ENCODE measurements at regions not wholly inside any gene's neighbourhood (a gene's known extent, or its start where the extent isn't known, plus 50 kb on each side); places are given as distances from the start of the nearest gene placed in this dataset.

GRCh38 chr3:99114565-99115291, 213.2 kb upstream of the DCBLD2 start:
- Histone ChIP-seq H3K4me3 (ENCODE audit: low read length) (no peak overlapping the region), H3K27ac (ENCODE audit: low read depth in 1 of 2, low read length in 2 of 2) (no peak overlapping the region), H3K27me3 (ENCODE audit: control insufficient read depth in 1 of 2, insufficient read depth in 2 of 2, low read length in 2 of 2) (no peaks in the 10 kb centered on the region), H3K9me3 (ENCODE audit: control insufficient read depth in 1 of 2, insufficient read depth in 1 of 2, low read length in 2 of 2) (peaks cover 0 to 3% of the 10 kb centered on the region in 2 experiments), H3K36me3 (ENCODE audit: insufficient read depth, low read length) (no peaks in the 10 kb centered on the region), H3K4me1 (ENCODE audit: insufficient read depth, low read length) (no peaks in the 10 kb centered on the region)
- no peaks in the 10 kb centered on the region for H3K4me1 Mint-ChIP-seq (ENCODE audit: low read depth)
- no peak overlapping the region for H3K27ac Mint-ChIP-seq
- H3K27me3 Mint-ChIP-seq, result no peaks in the 10 kb centered on the region
- intact Hi-C loops (cut with DNase I, micrococcal nuclease), result no loop called here
- CTCF ChIA-PET, result no interaction called here
- H3K4me3 Mint-ChIP-seq, result no peak overlapping the region
- DNase-seq (no peak), ATAC-seq (ENCODE audit: poor library complexity) (no peak)
- no peak for TF ChIP-seq CTCF (IDR thresholded peaks at IDR 0.05)
- POLR2A ChIA-PET, result no interaction called here
- no peaks in the 10 kb centered on the region for H3K36me3 Mint-ChIP-seq (ENCODE audit: low read depth)
- peaks cover 2% of the 10 kb centered on the region for H3K9me3 Mint-ChIP-seq

DNA sequence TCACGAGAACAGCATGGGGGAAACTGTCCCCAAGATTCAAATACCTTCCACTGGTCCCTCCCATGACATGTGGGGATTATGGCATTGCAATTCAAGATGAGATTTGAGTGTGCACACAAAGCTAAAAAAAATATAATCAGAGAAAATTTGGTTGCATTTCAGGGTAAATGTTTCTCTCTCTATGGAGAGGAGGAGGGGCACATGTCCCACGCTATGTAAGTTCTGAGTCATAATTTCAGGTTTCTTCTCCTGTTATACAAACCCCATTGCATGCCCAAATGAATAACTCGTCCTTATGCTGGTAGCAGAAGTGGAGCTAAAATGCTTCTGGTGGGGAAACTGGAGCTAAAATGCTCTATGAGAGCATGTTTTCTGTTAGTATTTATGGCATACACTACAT, 209.7 kb upstream of the DCBLD2 start:
- Histone ChIP-seq H3K4me3 (ENCODE audit: low read length) (no peak overlapping the region), H3K9me3 (ENCODE audit: control insufficient read depth in 1 of 2, insufficient read depth in 1 of 2, low read length in 2 of 2) (peaks cover 0 to 3% of the 10 kb centered on the region in 2 experiments), H3K36me3 (ENCODE audit: insufficient read depth, low read length) (no peaks in the 10 kb centered on the region), H3K27ac (ENCODE audit: low read depth in 1 of 2, low read length in 2 of 2) (no peak overlapping the region), H3K4me1 (ENCODE audit: insufficient read depth, low read length) (no peaks in the 10 kb centered on the region), H3K27me3 (ENCODE audit: control insufficient read depth in 1 of 2, insufficient read depth in 2 of 2, low read length in 2 of 2) (no peaks in the 10 kb centered on the region)
- ATAC-seq (ENCODE audit: poor library complexity), result no peak
- intact Hi-C loops (cut with DNase I, micrococcal nuclease), result no loop called here
- ChIA-PET CTCF (no interaction called here), POLR2A (no interaction called here)
- Mint-ChIP-seq H3K27ac (no peak overlapping the region), H3K36me3 (ENCODE audit: low read depth) (no peaks in the 10 kb centered on the region), H3K4me3 (no peak overlapping the region), H3K4me1 (ENCODE audit: low read depth) (no peaks in the 10 kb centered on the region), H3K9me3 (no peaks in the 10 kb centered on the region), H3K27me3 (no peaks in the 10 kb centered on the region)
- no peak for DNase-seq
- no peak for TF ChIP-seq CTCF (IDR thresholded peaks at IDR 0.05)

DNA sequence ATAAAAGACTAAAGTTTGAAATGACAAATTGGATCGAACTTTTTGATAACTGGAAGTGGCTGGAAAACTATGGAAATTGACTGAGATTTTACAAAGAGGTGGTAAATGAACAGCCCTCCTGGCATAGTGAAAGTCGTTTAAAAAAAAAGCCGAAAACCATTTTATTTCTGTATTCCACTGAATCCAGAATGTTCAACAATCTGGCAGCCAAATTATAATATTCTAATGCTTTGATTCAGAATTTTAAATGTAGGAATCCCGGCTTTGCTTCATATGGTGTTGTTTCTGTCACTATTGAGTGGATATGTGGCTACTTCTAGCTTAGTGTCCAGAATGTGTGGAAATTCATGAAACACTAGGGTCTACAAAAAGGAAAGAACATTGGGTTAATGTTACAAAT, 208.9 kb upstream of the DCBLD2 start:
- no peak overlapping the region for H3K27ac Mint-ChIP-seq
- no peaks in the 10 kb centered on the region for H3K27me3 ChIP-seq (ENCODE audit: control insufficient read depth in 1 of 2, insufficient read depth in 2 of 2, low read length in 2 of 2)
- no peaks in the 10 kb centered on the region for H3K4me1 Mint-ChIP-seq (ENCODE audit: low read depth)
- H3K4me3 Mint-ChIP-seq, result no peak overlapping the region
- no peak overlapping the region for H3K4me3 ChIP-seq (ENCODE audit: low read length)
- H3K27ac ChIP-seq (ENCODE audit: low read depth in 1 of 2, low read length in 2 of 2), result no peak overlapping the region
- peaks cover 0 to 3% of the 10 kb centered on the region in 2 experiments for H3K9me3 ChIP-seq (ENCODE audit: control insufficient read depth in 1 of 2, insufficient read depth in 1 of 2, low read length in 2 of 2)
- no peak for DNase-seq
- no peaks in the 10 kb centered on the region for H3K9me3 Mint-ChIP-seq
- H3K27me3 Mint-ChIP-seq, result no peaks in the 10 kb centered on the region
- no peaks in the 10 kb centered on the region for H3K4me1 ChIP-seq (ENCODE audit: insufficient read depth, low read length)
- H3K36me3 Mint-ChIP-seq (ENCODE audit: low read depth), result no peaks in the 10 kb centered on the region
- CTCF ChIA-PET, result no interaction called here
- intact Hi-C loops (cut with DNase I, micrococcal nuclease), result no loop called here
- POLR2A ChIA-PET, result no interaction called here
- H3K36me3 ChIP-seq (ENCODE audit: insufficient read depth, low read length), result no peaks in the 10 kb centered on the region
- TF ChIP-seq CTCF (IDR thresholded peaks at IDR 0.05), result no peak
- no peak for ATAC-seq (ENCODE audit: poor library complexity)

Data from CD4-positive, alpha-beta T cell (primary cell).